Colonic mucosa (tissue), 4 donors: ENCODE measurements at regions not wholly inside any gene's neighbourhood (a gene's known extent, or its start where the extent isn't known, plus 50 kb on each side); places are given as distances from the start of the nearest gene placed in this dataset.

Source experiments
- DNase-seq: peaks from one replicate; pipeline ENCODE4 v3.0.0-alpha.2; 2020
- H3K27ac ChIP-seq: fragments of 200-600 bp; one replicate; pipeline ENCODE4 v1.8.0; 2021
- H3K27me3 ChIP-seq: fragments of 200-600 bp; one replicate; pipeline ENCODE4 v1.8.0; 2021
- H3K36me3 ChIP-seq: fragments of 200-600 bp; one replicate; pipeline ENCODE4 v1.8.0; 2021
- H3K4me1 ChIP-seq: fragments of 200-600 bp; one replicate; pipeline ENCODE4 v1.8.0; 2021; ENCODE audit warnings: mild to moderate bottlenecking
- H3K4me3 ChIP-seq: fragments of 200-600 bp; one replicate; pipeline ENCODE4 v1.8.0; 2021
- H3K9ac ChIP-seq, 2 donors: one replicate each; pipeline ENCODE4 v1.7.0; 2013; ENCODE audit warnings: control low read depth in 2 of 2, low read depth in 2 of 2, low read length in 2 of 2
- H3K9me3 ChIP-seq: fragments of 200-600 bp; one replicate; pipeline ENCODE4 v1.8.0; 2021
- intact Hi-C: fragments of 100-400 bp; cut with DNase I; formaldehyde crosslinking; loops from one replicate; pipeline ENCODE4 v1.14.1; 2022
- TF ChIP-seq, protein P1 (sequence below): fragments of 200-600 bp; IDR thresholded peaks from one replicate; pipeline ENCODE4 v1.8.0; 2022; ENCODE audit warnings: antibody characterized with exemption, mild to moderate bottlenecking
- donor health status: healthy.
- donor health status: DM: no; HTN: no; CAD: no.
- donor health status: DM: no; HTN: no; CAD: no.

- no peaks in the 10 kb centered on the region for H3K9me3 ChIP-seq
- no peak overlapping the region for H3K9ac ChIP-seq
- TF ChIP-seq, protein P1, sequence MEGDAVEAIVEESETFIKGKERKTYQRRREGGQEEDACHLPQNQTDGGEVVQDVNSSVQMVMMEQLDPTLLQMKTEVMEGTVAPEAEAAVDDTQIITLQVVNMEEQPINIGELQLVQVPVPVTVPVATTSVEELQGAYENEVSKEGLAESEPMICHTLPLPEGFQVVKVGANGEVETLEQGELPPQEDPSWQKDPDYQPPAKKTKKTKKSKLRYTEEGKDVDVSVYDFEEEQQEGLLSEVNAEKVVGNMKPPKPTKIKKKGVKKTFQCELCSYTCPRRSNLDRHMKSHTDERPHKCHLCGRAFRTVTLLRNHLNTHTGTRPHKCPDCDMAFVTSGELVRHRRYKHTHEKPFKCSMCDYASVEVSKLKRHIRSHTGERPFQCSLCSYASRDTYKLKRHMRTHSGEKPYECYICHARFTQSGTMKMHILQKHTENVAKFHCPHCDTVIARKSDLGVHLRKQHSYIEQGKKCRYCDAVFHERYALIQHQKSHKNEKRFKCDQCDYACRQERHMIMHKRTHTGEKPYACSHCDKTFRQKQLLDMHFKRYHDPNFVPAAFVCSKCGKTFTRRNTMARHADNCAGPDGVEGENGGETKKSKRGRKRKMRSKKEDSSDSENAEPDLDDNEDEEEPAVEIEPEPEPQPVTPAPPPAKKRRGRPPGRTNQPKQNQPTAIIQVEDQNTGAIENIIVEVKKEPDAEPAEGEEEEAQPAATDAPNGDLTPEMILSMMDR, result no peak
- H3K27me3 ChIP-seq, result no peaks in the 10 kb centered on the region
- intact Hi-C loops, result no loop called here
- no peak for DNase-seq
- no peaks in the 10 kb centered on the region for H3K36me3 ChIP-seq
- no peaks in the 10 kb centered on the region for H3K4me1 ChIP-seq
- H3K4me3 ChIP-seq, result no peak overlapping the region
- no peak overlapping the region for H3K27ac ChIP-seq
Observed at GRCh38 chr7:125480762-125481161, 551.1 kb upstream of the POT1 start.

DNA sequence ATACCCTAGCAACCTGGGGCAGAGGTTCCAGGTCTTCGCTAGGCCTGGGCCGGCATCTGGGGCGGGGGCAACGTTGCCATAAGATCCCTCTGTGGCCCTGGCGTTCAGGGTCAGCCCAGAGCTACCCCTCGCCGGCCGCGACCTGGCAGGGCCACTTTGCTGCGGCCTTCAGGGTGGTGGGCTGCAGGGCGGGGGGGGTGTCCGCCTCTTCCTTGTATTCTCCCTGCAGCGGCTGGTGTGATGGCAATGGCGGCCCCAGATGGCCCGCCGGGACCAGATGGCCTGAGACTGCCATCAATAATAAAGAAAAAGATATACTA, 539.2 kb upstream of the POT1 start:
- H3K4me3 ChIP-seq, result no peak overlapping the region
- H3K4me1 ChIP-seq, result no peaks in the 10 kb centered on the region
- H3K27ac ChIP-seq, result no peak overlapping the region
- no peaks in the 10 kb centered on the region for H3K9me3 ChIP-seq
- H3K9ac ChIP-seq, result no peak overlapping the region
- H3K27me3 ChIP-seq, result no peaks in the 10 kb centered on the region
- intact Hi-C loops, result no loop called here
- TF ChIP-seq, protein P1, result no peak
- DNase-seq, result no peak
- no peaks in the 10 kb centered on the region for H3K36me3 ChIP-seq

GRCh38 chr7:125467996-125468854, 538.6 kb upstream of the POT1 start:
- H3K27me3 ChIP-seq, result no peaks in the 10 kb centered on the region
- H3K9me3 ChIP-seq, result no peaks in the 10 kb centered on the region
- H3K27ac ChIP-seq, result no peak overlapping the region
- TF ChIP-seq, protein P1, result no peak
- H3K4me1 ChIP-seq, result no peaks in the 10 kb centered on the region
- intact Hi-C loops, result no loop called here
- H3K4me3 ChIP-seq, result no peak overlapping the region
- no peaks in the 10 kb centered on the region for H3K36me3 ChIP-seq
- no peak for DNase-seq
- H3K9ac ChIP-seq, result no peak overlapping the region

- TF ChIP-seq, protein P1, result no peak
- no peak overlapping the region for H3K9ac ChIP-seq
- H3K27me3 ChIP-seq, result no peaks in the 10 kb centered on the region
- intact Hi-C loops, result no loop called here
- DNase-seq, result no peak
- no peaks in the 10 kb centered on the region for H3K9me3 ChIP-seq
- no peak overlapping the region for H3K27ac ChIP-seq
- H3K36me3 ChIP-seq, result no peaks in the 10 kb centered on the region
- no peaks in the 10 kb centered on the region for H3K4me1 ChIP-seq
- H3K4me3 ChIP-seq, result no peak overlapping the region
Observed at GRCh38 chr7:125465527-125465926, 535.9 kb upstream of the POT1 start.

GRCh38 chr7:125462615-125463014, 533.0 kb upstream of the POT1 start:
- Histone ChIP-seq H3K4me3 (no peak overlapping the region), H3K9me3 (no peaks in the 10 kb centered on the region), H3K27me3 (no peaks in the 10 kb centered on the region), H3K9ac (no peak overlapping the region), H3K36me3 (no peaks in the 10 kb centered on the region), H3K4me1 (no peaks in the 10 kb centered on the region), H3K27ac (no peak overlapping the region)
- no peak for DNase-seq
- TF ChIP-seq, protein P1, result no peak
- intact Hi-C loops, result no loop called here
